Astrocyte of the cerebellum (primary cell): ENCODE measurements at regions not wholly inside any gene's neighbourhood (a gene's known extent, or its start where the extent isn't known, plus 50 kb on each side); places are given as distances from the start of the nearest gene placed in this dataset.

ENCODE experiments used
- DNase-seq: peaks from one replicate; pipeline ENCODE4 v3.0.0-alpha.2; 2011; ENCODE audit warnings: low read depth
- H3K4me3 ChIP-seq: 2 replicates; pipeline ENCODE4 v1.5.1; 2011; ENCODE audit warnings: mild to moderate bottlenecking, low read depth, low read length, moderate library complexity
- in situ Hi-C: cut with HindIII; loops from 2 replicates; pipeline ENCODE4 v1.10.0; 2017; ENCODE audit warnings: low sequenced_read_pairs
- TF ChIP-seq, protein P1 (sequence below): IDR thresholded peaks from 2 replicates; pipeline ENCODE4 v1.5.1; 2012; ENCODE audit warnings: low read length, low read depth, moderate library complexity, mild to moderate bottlenecking; ENCODE audit errors: missing control alignments

DNA sequence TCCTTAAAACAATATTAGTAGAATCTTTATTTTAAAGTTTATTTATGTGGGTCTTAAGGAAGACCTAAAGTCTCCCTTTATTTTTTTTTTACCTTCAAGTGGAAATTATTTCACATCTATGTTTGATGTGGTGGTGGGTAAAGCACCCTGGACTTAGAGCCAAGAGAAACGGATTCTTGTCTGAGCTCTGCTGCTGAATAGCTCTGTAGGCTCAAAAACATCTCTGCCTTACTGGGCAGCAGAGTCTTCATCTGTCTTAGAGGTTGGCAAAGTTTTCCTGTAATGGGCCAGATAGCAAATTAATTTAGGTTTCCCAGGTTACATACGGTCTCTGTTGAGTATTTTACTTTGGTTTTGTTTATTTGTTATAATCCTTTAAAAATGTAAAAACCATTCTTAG is 136.5 kb downstream of the CEP135 start:
- in situ Hi-C loops, result no loop called here
- TF ChIP-seq, protein P1, sequence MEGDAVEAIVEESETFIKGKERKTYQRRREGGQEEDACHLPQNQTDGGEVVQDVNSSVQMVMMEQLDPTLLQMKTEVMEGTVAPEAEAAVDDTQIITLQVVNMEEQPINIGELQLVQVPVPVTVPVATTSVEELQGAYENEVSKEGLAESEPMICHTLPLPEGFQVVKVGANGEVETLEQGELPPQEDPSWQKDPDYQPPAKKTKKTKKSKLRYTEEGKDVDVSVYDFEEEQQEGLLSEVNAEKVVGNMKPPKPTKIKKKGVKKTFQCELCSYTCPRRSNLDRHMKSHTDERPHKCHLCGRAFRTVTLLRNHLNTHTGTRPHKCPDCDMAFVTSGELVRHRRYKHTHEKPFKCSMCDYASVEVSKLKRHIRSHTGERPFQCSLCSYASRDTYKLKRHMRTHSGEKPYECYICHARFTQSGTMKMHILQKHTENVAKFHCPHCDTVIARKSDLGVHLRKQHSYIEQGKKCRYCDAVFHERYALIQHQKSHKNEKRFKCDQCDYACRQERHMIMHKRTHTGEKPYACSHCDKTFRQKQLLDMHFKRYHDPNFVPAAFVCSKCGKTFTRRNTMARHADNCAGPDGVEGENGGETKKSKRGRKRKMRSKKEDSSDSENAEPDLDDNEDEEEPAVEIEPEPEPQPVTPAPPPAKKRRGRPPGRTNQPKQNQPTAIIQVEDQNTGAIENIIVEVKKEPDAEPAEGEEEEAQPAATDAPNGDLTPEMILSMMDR, result no peak
- DNase-seq, result no peak
- no peak overlapping the region for H3K4me3 ChIP-seq

DNA sequence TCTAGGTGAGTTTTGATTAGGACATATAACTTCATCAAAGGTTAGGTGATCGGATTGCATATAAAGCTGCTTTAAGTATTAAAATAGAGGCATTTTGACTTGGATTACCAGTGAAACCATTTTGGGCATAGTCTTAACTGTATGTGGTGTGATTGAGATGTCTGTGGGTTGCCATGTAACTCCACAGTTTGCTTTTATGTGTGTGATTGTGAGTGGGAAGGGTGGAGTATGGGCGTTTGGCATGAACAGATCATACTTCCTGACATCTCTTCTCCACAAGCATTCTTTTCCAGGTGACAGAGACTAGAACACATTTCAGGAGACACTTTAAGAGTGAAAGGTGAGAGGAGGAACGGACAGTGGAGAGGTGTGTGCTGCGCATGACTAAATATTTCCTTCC is 136.1 kb downstream of the CEP135 start:
- no peak overlapping the region for H3K4me3 ChIP-seq
- in situ Hi-C loops, result no loop called here
- no peak for DNase-seq
- TF ChIP-seq, protein P1, result no peak
